H9 (cell line): ENCODE measurements at regions not wholly inside any gene's neighbourhood (a gene's known extent, or its start where the extent isn't known, plus 50 kb on each side); places are given as distances from the start of the nearest gene placed in this dataset.

ENCODE experiments used
- DNase-seq: peaks from one replicate; pipeline ENCODE4 v3.0.0-alpha.2; 2017
- H2AFZ ChIP-seq: one replicate; pipeline ENCODE4 v1.6.1; 2013; ENCODE audit warnings: mild to moderate bottlenecking, low read length, control low read depth, moderate library complexity
- H2AK5ac ChIP-seq: 2 replicates; pipeline ENCODE4 v1.6.1; 2013; ENCODE audit warnings: low read length, control low read depth, mixed read lengths; ENCODE audit not compliant: insufficient read length
- H2BK120ac ChIP-seq: one replicate; pipeline ENCODE4 v1.6.1; 2013; ENCODE audit warnings: low read depth, mild to moderate bottlenecking, low read length, control low read depth, inconsistent platforms; ENCODE audit not compliant: poor library complexity, severe bottlenecking
- H2BK12ac ChIP-seq: 2 replicates; pipeline ENCODE4 v1.6.1; 2013; ENCODE audit warnings: low read length, control low read depth, mixed read lengths, low read depth; ENCODE audit not compliant: insufficient read length
- H2BK15ac ChIP-seq: 2 replicates; pipeline ENCODE4 v1.6.1; 2013; ENCODE audit warnings: low read depth, low read length, control low read depth
- H2BK20ac ChIP-seq: one replicate; pipeline ENCODE4 v1.6.1; 2013; ENCODE audit warnings: low read depth, mild to moderate bottlenecking, low read length, control low read depth, inconsistent platforms; ENCODE audit not compliant: poor library complexity, severe bottlenecking
- H2BK5ac ChIP-seq: 2 replicates; pipeline ENCODE4 v1.6.1; 2013; ENCODE audit warnings: low read length, control low read depth, mixed read lengths; ENCODE audit not compliant: insufficient read length
- H3K14ac ChIP-seq: 2 replicates; pipeline ENCODE4 v1.6.1; 2013; ENCODE audit warnings: low read length, control low read depth; ENCODE audit not compliant: insufficient read depth
- H3K18ac ChIP-seq: 2 replicates; pipeline ENCODE4 v1.6.1; 2013; ENCODE audit warnings: low read depth, mild to moderate bottlenecking, mixed read lengths, low read length, control low read depth; ENCODE audit not compliant: insufficient read length
- H3K23ac ChIP-seq: 2 replicates; pipeline ENCODE4 v1.6.1; 2013; ENCODE audit warnings: low read length, control low read depth, mixed read lengths, low read depth; ENCODE audit not compliant: insufficient read length
- H3K23me2 ChIP-seq: 2 replicates; pipeline ENCODE4 v1.6.1; 2013; ENCODE audit warnings: low read depth, mild to moderate bottlenecking, mixed read lengths, low read length, control low read depth; ENCODE audit not compliant: insufficient read length, poor library complexity, severe bottlenecking
- H3K27ac ChIP-seq: 2 replicates; pipeline ENCODE4 v1.5.1; 2013; ENCODE audit warnings: low read length, control low read depth, mixed read lengths, low read depth; ENCODE audit not compliant: insufficient read length
- H3K27me3 ChIP-seq: 2 replicates; pipeline ENCODE4 v1.6.1; 2013; ENCODE audit warnings: low read length, control low read depth, inconsistent platforms; ENCODE audit not compliant: insufficient read depth
- H3K4ac ChIP-seq: 2 replicates; pipeline ENCODE4 v1.6.1; 2013; ENCODE audit warnings: low read depth, mild to moderate bottlenecking, control low read depth, inconsistent platforms, low read length, moderate library complexity
- H3K4me1 ChIP-seq: 2 replicates; pipeline ENCODE4 v1.6.1; 2013; ENCODE audit warnings: low read length, control low read depth, inconsistent platforms; ENCODE audit not compliant: insufficient read depth
- H3K4me2 ChIP-seq: 2 replicates; pipeline ENCODE4 v1.6.1; 2013; ENCODE audit warnings: low read length, control low read depth, mixed read lengths; ENCODE audit not compliant: insufficient read length, insufficient read depth
- H3K56ac ChIP-seq: 2 replicates; pipeline ENCODE4 v1.6.1; 2013; ENCODE audit warnings: low read depth, mild to moderate bottlenecking, mixed read lengths, low read length, control low read depth; ENCODE audit not compliant: insufficient read length
- H3K79me1 ChIP-seq: 2 replicates; pipeline ENCODE4 v1.6.1; 2013; ENCODE audit warnings: low read depth, mild to moderate bottlenecking, moderate library complexity, low read length, control low read depth, inconsistent platforms; ENCODE audit not compliant: insufficient read depth, poor library complexity, severe bottlenecking
- H3K79me2 ChIP-seq: 2 replicates; pipeline ENCODE4 v1.6.1; 2013; ENCODE audit warnings: low read length, control low read depth, inconsistent platforms; ENCODE audit not compliant: insufficient read depth
- H3K9ac ChIP-seq: 2 replicates; pipeline ENCODE4 v1.6.1; 2013; ENCODE audit warnings: low read length, control low read depth, mixed read lengths; ENCODE audit not compliant: insufficient read length; ENCODE audit errors: extremely low read depth
- H3K9me3 ChIP-seq: one replicate; pipeline ENCODE4 v1.6.1; 2013; ENCODE audit warnings: low read depth, low read length, inconsistent platforms; ENCODE audit not compliant: control insufficient read depth
- H3T11ph ChIP-seq: one replicate; pipeline ENCODE4 v1.6.1; 2013; ENCODE audit warnings: mild to moderate bottlenecking, low read length, control low read depth, inconsistent platforms
- H4K20me1 ChIP-seq: one replicate; pipeline ENCODE4 v1.6.1; 2013; ENCODE audit not compliant: control insufficient read depth, insufficient read length, insufficient read depth
- H4K5ac ChIP-seq: 2 replicates; pipeline ENCODE4 v1.6.1; 2013; ENCODE audit warnings: low read depth, mild to moderate bottlenecking, mixed read lengths, low read length, control low read depth; ENCODE audit not compliant: insufficient read length
- H4K8ac ChIP-seq: replicated peaks from 2 replicates; pipeline ENCODE4 v1.6.1; 2013; ENCODE audit warnings: low read length, control low read depth, mixed read lengths, low read depth; ENCODE audit not compliant: insufficient read length
- H4K91ac ChIP-seq: 2 replicates; pipeline ENCODE4 v1.6.1; 2013; ENCODE audit warnings: low read depth, mild to moderate bottlenecking, moderate library complexity, mixed read lengths, low read length, control low read depth; ENCODE audit not compliant: insufficient read length
- H3K27ac Mint-ChIP-seq, 3 experiments: 2 replicates in 2 of 3; 3 replicates in 1 of 3; pipeline ENCODE4 v1.8.0; 2020 to 2021; ENCODE audit warnings: mixed read lengths in 3 of 3, mild to moderate bottlenecking in 1 of 3, moderate library complexity in 1 of 3
- H3K27me3 Mint-ChIP-seq: 2 replicates; pipeline ENCODE4 v1.8.0; 2021; ENCODE audit warnings: low read depth, mild to moderate bottlenecking, moderate library complexity, mixed read lengths
- H3K36me3 Mint-ChIP-seq, 3 experiments: 2 replicates in 2 of 3; 3 replicates in 1 of 3; pipeline ENCODE4 v1.8.0; 2020 to 2021; ENCODE audit warnings: low read depth in 3 of 3, mixed read lengths in 3 of 3; ENCODE audit not compliant: insufficient read depth in 1 of 3
- H3K4me1 Mint-ChIP-seq, 2 experiments: 2 replicates each; pipeline ENCODE4 v1.8.0; 2020; ENCODE audit warnings: mixed read lengths in 2 of 2
- H3K4me3 Mint-ChIP-seq, 2 experiments: 2 replicates in 1 of 2; 3 replicates in 1 of 2; pipeline ENCODE4 v1.8.0; 2020 to 2021; ENCODE audit warnings: mild to moderate bottlenecking in 2 of 2, mixed read lengths in 2 of 2, moderate library complexity in 1 of 2
- H3K9me3 Mint-ChIP-seq, 2 experiments: 2 replicates in 1 of 2; 3 replicates in 1 of 2; pipeline ENCODE4 v1.8.0; 2020; ENCODE audit warnings: mild to moderate bottlenecking in 2 of 2, mixed read lengths in 2 of 2, moderate library complexity in 1 of 2
- CTCF ChIP-seq: fragments of 200-600 bp; sonication (generic); conservative IDR thresholded peaks from 3 replicates; pipeline ENCODE4 v1.8.0; 2021; ENCODE audit warnings: antibody characterized with exemption, mild to moderate bottlenecking
- WGBS: extraction: QIAGEN DNeasy Blood & Tissue Kit; methylation state at CpG from one replicate; pipeline ENCODE4 v1.1.7; 2013; ENCODE audit warnings: missing lambda C conversion rate, low lambda C conversion rate, mixed read lengths; ENCODE audit not compliant: insufficient read length; ENCODE audit errors: extremely low coverage; 5-methylcytosine and 5-hydroxymethylcytosine counted together

GRCh38 chrX:131942034-131942433 is 81.1 kb upstream of the STK26 start:
- WGBS = no CpG with 5 or more reads among the region's 2 CpGs
- Histone ChIP-seq H3K18ac (no peak overlapping the region), H3K79me1 (no peaks in the 10 kb centered on the region), H4K8ac (no peak overlapping the region), H3K23me2 (no peaks in the 10 kb centered on the region), H3K4me1 (no peaks in the 10 kb centered on the region), H2AFZ (no peak overlapping the region), H4K5ac (no peak overlapping the region), H4K20me1 (no peaks in the 10 kb centered on the region), H3K4ac (no peak overlapping the region), H2AK5ac (no peak overlapping the region), H3K23ac (no peak overlapping the region), H2BK120ac (no peak overlapping the region), H3K56ac (no peak overlapping the region), H3K27me3 (no peaks in the 10 kb centered on the region), H2BK20ac (no peak overlapping the region), H2BK12ac (no peak overlapping the region), H3K4me2 (no peak overlapping the region), H3K79me2 (no peaks in the 10 kb centered on the region), H3K9me3 (no peaks in the 10 kb centered on the region), H3K14ac (no peak overlapping the region), H3T11ph (no peak overlapping the region), H2BK5ac (no peak overlapping the region), H2BK15ac (no peak overlapping the region), H3K27ac (no peak overlapping the region), H4K91ac (no peak overlapping the region), H3K9ac (no peak overlapping the region)
- Mint-ChIP-seq H3K27ac (no peak overlapping the region; a peak in 1 of 7 replicates), H3K27me3 (no peaks in the 10 kb centered on the region; the same call in 1 of the 2 replicates), H3K4me1 (no peaks in the 10 kb centered on the region), H3K4me3 (no peak overlapping the region), H3K36me3 (no peaks in the 10 kb centered on the region), H3K9me3 (no peaks in the 10 kb centered on the region)
- no peak for DNase-seq
- TF ChIP-seq CTCF = no peak
